Activated CD4-positive, alpha-beta T cell treated with anti-CD3 and anti-CD28 coated beads for 36 hours (primary cell): ENCODE measurements at regions not wholly inside any gene's neighbourhood (a gene's known extent, or its start where the extent isn't known, plus 50 kb on each side); places are given as distances from the start of the nearest gene placed in this dataset.
"Not testable (repeated sequence)": the region's sequence is repeated elsewhere in the genome, so short reads cannot be mapped to it uniquely, and the experiment has no call there.

Source experiments
- ATAC-seq: fragments of 200-7000 bp; cut with Tn5 transposase; one replicate; pipeline ENCODE4 v1.10.0; 2021; ENCODE audit warnings: mild to moderate bottlenecking, moderate library complexity
- CTCF ChIA-PET: fragments of 350-600 bp; sonication (Branson Sonifier 250); formaldehyde crosslinking; loops from one replicate; lab custom pipeline; 2021; ENCODE audit warnings: antibody characterized with exemption; lab: Charles Lee
- POLR2A ChIA-PET: fragments of 350-600 bp; sonication (Branson Sonifier 250); formaldehyde crosslinking; loops from one replicate; lab custom pipeline; 2021; ENCODE audit warnings: antibody characterized with exemption, inconsistent platforms; lab: Charles Lee
- DNase-seq: peaks from one replicate; pipeline ENCODE4 v3.0.0-alpha.2; 2020
- H3K27ac Mint-ChIP-seq: one replicate; pipeline ENCODE4 v1.8.0; 2021; ENCODE audit warnings: mixed read lengths
- H3K27me3 Mint-ChIP-seq: one replicate; pipeline ENCODE4 v1.8.0; 2021; ENCODE audit warnings: mixed read lengths
- H3K36me3 Mint-ChIP-seq: one replicate; pipeline ENCODE4 v1.8.0; 2021; ENCODE audit warnings: low read depth, mixed read lengths
- H3K4me1 Mint-ChIP-seq: one replicate; pipeline ENCODE4 v1.8.0; 2021; ENCODE audit warnings: mixed read lengths
- H3K4me3 Mint-ChIP-seq: one replicate; pipeline ENCODE4 v1.8.0; 2021; ENCODE audit warnings: mild to moderate bottlenecking, moderate library complexity, mixed read lengths
- H3K9me3 Mint-ChIP-seq: one replicate; pipeline ENCODE4 v1.8.0; 2021; ENCODE audit warnings: low read depth, mixed read lengths
- intact Hi-C, 2 experiments: fragments of 100-400 bp; cut with DNase I in 1 of 2; cut with micrococcal nuclease in 1 of 2; formaldehyde crosslinking; loops; one replicate each; pipeline versions ENCODE4 v1.14.2 to v1.15.1; 2022 to 2024; cut with DNase I, micrococcal nuclease

DNA sequence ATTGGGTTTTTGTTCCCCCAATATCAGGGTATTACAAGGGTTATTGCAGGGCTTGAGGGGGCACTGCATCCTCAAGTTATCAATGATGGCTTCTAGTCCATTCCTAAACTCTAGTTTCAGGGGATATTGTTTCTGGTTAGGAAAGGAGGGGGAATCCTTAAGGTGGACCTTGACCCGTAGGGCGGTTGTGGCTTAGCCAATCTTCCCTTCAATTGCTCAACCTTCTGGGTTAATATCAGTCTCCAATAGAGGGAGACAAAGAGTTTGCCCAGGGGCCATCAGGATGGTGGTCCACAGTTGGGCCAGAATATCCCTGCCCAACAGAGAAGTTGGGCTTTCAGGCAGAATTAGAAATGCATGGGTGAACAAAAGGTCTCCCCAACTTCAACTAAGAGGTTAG is 214.9 kb downstream of the BCHE start:
- no peak overlapping the region for H3K4me3 Mint-ChIP-seq
- peaks cover 11% of the 10 kb centered on the region for H3K9me3 Mint-ChIP-seq
- intact Hi-C loops: no loop called here
- no peaks in the 10 kb centered on the region for H3K36me3 Mint-ChIP-seq
- no peak overlapping the region for H3K27ac Mint-ChIP-seq
- H3K27me3 Mint-ChIP-seq: no peaks in the 10 kb centered on the region
- ChIA-PET POLR2A (no interaction called here), CTCF (no interaction called here)
- no peaks in the 10 kb centered on the region for H3K4me1 Mint-ChIP-seq
- ATAC-seq (no peak), DNase-seq (no peak)

DNA sequence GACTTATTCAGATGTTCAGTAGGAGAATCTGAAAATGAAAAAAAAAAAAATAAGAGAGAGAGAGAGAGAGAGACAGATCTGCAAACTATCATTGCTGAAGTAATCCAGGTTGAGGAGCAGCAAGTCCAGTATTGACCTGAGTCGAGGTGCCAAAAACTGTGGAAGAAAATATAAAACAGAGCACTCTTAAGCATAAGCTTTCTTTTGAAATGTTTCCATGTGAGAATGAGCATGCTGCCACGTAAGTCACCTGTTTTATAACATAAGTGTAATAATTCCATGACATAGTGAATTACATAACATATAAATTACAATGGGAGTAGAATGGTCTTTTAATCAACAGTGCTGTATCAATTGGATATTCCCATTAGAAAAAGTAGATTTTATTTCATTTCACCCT is 218.2 kb downstream of the BCHE start:
- ATAC-seq (no peak), DNase-seq (no peak)
- Mint-ChIP-seq H3K27me3 (no peaks in the 10 kb centered on the region), H3K27ac (no peak overlapping the region), H3K4me1 (no peaks in the 10 kb centered on the region), H3K4me3 (no peak overlapping the region), H3K36me3 (no peaks in the 10 kb centered on the region), H3K9me3 (peaks cover 7% of the 10 kb centered on the region)
- intact Hi-C loops: no loop called here
- ChIA-PET POLR2A (no interaction called here), CTCF (no interaction called here)

DNA sequence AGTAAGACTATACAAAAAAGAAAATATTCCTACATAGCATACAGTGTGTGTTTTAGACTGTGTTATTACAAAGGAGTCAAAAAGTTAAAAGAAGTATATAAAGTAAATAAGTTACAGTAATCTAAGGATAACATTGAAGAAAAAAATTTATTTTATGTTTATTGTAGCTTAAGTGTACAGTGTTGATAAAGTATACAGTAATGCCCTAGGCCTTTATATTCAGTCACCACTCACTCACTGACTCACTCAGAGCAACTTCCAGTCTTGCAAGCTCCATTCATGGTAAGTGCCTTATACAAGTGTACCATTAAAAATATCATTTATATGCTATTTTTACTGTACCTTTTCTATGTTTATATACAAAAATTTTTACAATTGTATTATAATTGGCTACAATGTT is 220.1 kb downstream of the BCHE start:
- no peak for ATAC-seq
- no peaks in the 10 kb centered on the region for H3K27me3 Mint-ChIP-seq
- no peaks in the 10 kb centered on the region for H3K36me3 Mint-ChIP-seq
- DNase-seq: no peak
- POLR2A ChIA-PET: no interaction called here
- intact Hi-C loops: no loop called here
- H3K4me1 Mint-ChIP-seq: no peaks in the 10 kb centered on the region
- CTCF ChIA-PET: no interaction called here
- no peak overlapping the region for H3K27ac Mint-ChIP-seq
- H3K4me3 Mint-ChIP-seq: no peak overlapping the region
- H3K9me3 Mint-ChIP-seq: peaks cover 3% of the 10 kb centered on the region

DNA sequence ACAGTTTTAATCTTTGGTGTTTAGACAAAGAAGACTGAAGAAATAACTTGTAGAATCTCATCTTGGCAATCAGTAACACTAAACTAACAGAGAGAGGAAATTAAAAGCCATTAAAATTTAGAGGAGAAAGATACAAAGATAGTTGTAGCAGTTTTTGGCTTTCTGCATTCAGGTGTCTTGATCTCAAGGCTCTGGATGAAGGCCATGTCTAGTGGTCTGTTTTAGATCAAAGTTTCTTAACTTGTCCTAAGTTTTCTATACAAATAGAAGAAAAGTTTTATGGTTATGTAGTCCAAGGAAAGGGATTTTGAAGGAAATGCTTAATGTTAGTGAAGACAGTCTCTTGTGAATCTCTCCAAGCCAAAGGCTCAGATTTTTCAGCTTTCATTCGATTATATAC is 222.9 kb downstream of the BCHE start:
- intact Hi-C loops: no loop called here
- Mint-ChIP-seq H3K36me3 (no peaks in the 10 kb centered on the region), H3K27ac (no peak overlapping the region), H3K27me3 (no peaks in the 10 kb centered on the region), H3K9me3 (peaks cover 1% of the 10 kb centered on the region), H3K4me1 (no peaks in the 10 kb centered on the region), H3K4me3 (no peak overlapping the region)
- ATAC-seq: no peak
- POLR2A ChIA-PET: no interaction called here
- CTCF ChIA-PET: no interaction called here
- no peak for DNase-seq

DNA sequence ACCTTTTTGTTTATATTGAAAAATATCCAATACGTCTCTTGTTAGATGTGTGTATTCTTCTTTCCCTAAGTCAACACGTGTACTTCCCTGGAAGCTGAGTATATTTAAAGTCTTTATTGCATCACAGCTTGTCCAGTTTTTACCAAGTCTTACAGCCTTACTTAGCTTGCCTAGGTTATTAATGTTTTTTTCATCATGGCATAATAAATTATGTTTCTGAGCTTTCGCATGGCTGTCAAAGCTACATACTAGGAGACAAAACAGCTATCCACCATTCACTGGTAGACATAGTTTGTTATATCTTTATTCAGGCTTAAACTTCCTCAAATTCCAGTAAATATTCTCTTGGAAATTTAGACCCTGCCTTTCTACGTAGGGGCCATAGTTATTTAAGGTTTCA is 224.2 kb downstream of the BCHE start:
- ATAC-seq (no peak), DNase-seq (no peak)
- Mint-ChIP-seq H3K4me3 (no peak overlapping the region), H3K27me3 (no peaks in the 10 kb centered on the region), H3K4me1 (no peaks in the 10 kb centered on the region), H3K9me3 (peaks cover 1% of the 10 kb centered on the region), H3K36me3 (no peaks in the 10 kb centered on the region), H3K27ac (no peak overlapping the region)
- ChIA-PET CTCF (interaction anchor here (0.7 to 1.2 kb wide), 3 partner anchors 11 to 20 kb away, joined by 3 to 4 read pairs (median 3); no protein-coding TSS in a partner anchor), POLR2A (no interaction called here)
- intact Hi-C loops: no loop called here

DNA sequence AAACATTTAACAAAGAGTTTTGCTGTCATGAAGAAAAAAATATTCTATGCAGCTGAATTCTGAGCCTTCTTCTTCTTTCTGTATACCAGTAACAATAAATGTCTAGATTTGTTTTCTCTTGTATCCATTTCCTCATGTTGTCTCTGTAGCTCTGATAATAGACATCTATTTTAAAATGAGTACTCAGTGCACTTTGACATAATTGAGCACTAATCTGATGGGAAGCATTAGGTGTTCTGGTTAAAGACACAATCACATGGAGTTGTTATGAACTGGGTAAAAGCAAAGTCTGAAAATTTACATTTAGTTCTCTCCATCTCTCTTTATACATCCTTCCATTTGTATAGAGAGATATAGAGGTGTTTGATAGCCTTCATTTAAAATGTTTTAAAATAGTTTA is 230.0 kb downstream of the BCHE start:
- ATAC-seq: no peak
- POLR2A ChIA-PET: no interaction called here
- intact Hi-C loops: no loop called here
- no peaks in the 10 kb centered on the region for H3K4me1 Mint-ChIP-seq
- H3K27ac Mint-ChIP-seq: no peak overlapping the region
- CTCF ChIA-PET: no interaction called here
- H3K27me3 Mint-ChIP-seq: no peaks in the 10 kb centered on the region
- H3K36me3 Mint-ChIP-seq: no peaks in the 10 kb centered on the region
- DNase-seq: no peak
- peaks cover 1% of the 10 kb centered on the region for H3K9me3 Mint-ChIP-seq
- no peak overlapping the region for H3K4me3 Mint-ChIP-seq

- no peaks in the 10 kb centered on the region for H3K36me3 Mint-ChIP-seq
- no peaks in the 10 kb centered on the region for H3K27me3 Mint-ChIP-seq
- H3K4me1 Mint-ChIP-seq: no peaks in the 10 kb centered on the region
- intact Hi-C loops: no loop called here
- ATAC-seq: no peak
- ChIA-PET POLR2A (no interaction called here), CTCF (no interaction called here)
- no peak overlapping the region for H3K4me3 Mint-ChIP-seq
- peaks cover 1% of the 10 kb centered on the region for H3K9me3 Mint-ChIP-seq
- H3K27ac Mint-ChIP-seq: no peak overlapping the region
- no peak for DNase-seq
Measured at GRCh38 chr3:165603196-165603595, 234.0 kb downstream of the BCHE start.

DNA sequence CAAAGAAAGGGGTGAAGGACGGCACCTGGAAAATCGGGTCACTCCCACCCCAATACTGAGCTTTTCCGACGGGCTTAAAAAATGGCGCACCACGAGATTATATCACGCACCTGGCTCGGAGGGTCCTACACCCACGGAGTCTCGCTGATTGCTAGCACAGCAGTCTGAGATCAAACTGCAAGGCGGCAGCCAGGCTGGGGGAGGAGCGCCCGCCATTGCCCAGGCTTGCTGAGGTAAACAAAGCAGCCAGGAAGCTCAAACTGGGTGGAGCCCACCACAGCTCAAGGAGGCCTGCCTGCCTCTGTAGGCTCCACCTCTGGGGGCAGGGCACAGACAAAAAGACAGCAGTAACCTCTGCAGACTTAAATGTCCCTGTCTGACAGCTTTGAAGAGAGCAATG is 264.7 kb downstream of the BCHE start:
- H3K4me3 Mint-ChIP-seq, H3K27ac Mint-ChIP-seq, CTCF ChIA-PET, intact Hi-C loops, H3K4me1 Mint-ChIP-seq, DNase-seq, POLR2A ChIA-PET, H3K27me3 Mint-ChIP-seq, H3K36me3 Mint-ChIP-seq, ATAC-seq: not testable (repeated sequence)
- H3K9me3 Mint-ChIP-seq: peaks cover 10% of the 10 kb centered on the region

GRCh38 chr3:165568907-165569462 is 268.2 kb downstream of the BCHE start:
- POLR2A ChIA-PET: no interaction called here

GRCh38 chr3:165555785-165556184 is 281.4 kb downstream of the BCHE start:
- ATAC-seq (no peak), DNase-seq (no peak)
- intact Hi-C loops: no loop called here
- H3K4me1 Mint-ChIP-seq: no peaks in the 10 kb centered on the region
- H3K36me3 Mint-ChIP-seq: no peaks in the 10 kb centered on the region
- peaks cover 10% of the 10 kb centered on the region for H3K9me3 Mint-ChIP-seq
- H3K4me3 Mint-ChIP-seq: no peak overlapping the region
- ChIA-PET POLR2A (no interaction called here), CTCF (no interaction called here)
- H3K27me3 Mint-ChIP-seq: no peaks in the 10 kb centered on the region
- H3K27ac Mint-ChIP-seq: no peak overlapping the region

More at GRCh38 chr3:165568907-165569462, 268.2 kb downstream of the BCHE start:
- H3K4me1 Mint-ChIP-seq: no peaks in the 10 kb centered on the region
- no peak overlapping the region for H3K4me3 Mint-ChIP-seq
- DNase-seq (no peak), ATAC-seq (no peak)
- no peak overlapping the region for H3K27ac Mint-ChIP-seq
- H3K27me3 Mint-ChIP-seq: no peaks in the 10 kb centered on the region
- H3K36me3 Mint-ChIP-seq: no peaks in the 10 kb centered on the region
- intact Hi-C loops: no loop called here
- peaks cover 10% of the 10 kb centered on the region for H3K9me3 Mint-ChIP-seq
- CTCF ChIA-PET: no interaction called here

DNA sequence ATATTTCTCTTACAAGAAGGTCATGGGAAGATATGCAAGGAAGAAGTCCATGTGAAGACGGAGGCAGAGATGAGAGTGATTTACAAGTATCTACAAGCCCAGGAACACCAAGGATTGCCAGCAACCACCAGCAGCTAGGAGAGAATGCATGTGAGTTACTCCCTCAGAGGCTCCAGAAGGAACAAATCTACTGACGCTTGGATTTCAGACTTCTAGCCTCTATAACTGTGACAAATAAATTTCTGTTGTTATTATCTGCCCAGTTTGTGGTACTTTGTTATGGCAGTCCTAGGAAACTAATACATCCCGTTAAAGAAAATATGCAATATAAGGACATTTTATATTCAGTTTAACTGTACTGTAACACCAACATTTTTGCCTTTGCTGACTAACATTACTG is 283.9 kb downstream of the BCHE start:
- ATAC-seq: no peak
- Mint-ChIP-seq H3K27ac (no peak overlapping the region), H3K9me3 (peaks cover 10% of the 10 kb centered on the region), H3K36me3 (no peaks in the 10 kb centered on the region), H3K27me3 (no peaks in the 10 kb centered on the region), H3K4me1 (no peaks in the 10 kb centered on the region), H3K4me3 (no peak overlapping the region)
- ChIA-PET POLR2A (no interaction called here), CTCF (no interaction called here)
- no peak for DNase-seq
- intact Hi-C loops: no loop called here

DNA sequence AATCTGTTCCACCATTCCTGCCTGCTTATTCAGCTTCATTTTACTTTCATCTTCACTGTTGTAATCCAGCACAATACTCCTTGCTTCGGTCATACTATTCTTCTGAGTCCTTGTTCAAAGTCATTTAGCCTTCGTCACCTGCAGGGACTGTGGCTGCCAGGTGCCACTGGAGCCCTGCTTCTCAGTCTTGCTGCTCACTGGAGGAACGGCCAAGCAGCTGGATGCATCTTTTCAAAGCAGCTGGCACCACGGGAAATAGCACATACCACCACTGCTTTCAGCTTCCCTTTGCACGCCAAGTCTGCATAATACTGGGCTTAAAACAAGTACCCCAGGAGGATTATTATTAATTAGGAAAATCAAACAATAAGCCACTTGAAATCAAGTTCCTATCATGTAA is 287.6 kb downstream of the BCHE start:
- Mint-ChIP-seq H3K27me3 (no peaks in the 10 kb centered on the region), H3K36me3 (no peaks in the 10 kb centered on the region), H3K4me1 (no peaks in the 10 kb centered on the region), H3K4me3 (no peak overlapping the region), H3K9me3 (peaks cover 9% of the 10 kb centered on the region), H3K27ac (no peak overlapping the region)
- ChIA-PET CTCF (interaction anchor here (0.6 to 1.6 kb wide), 4 partner anchors 11 to 536 kb away, joined by 3 to 5 read pairs (median 4); no protein-coding TSS in a partner anchor), POLR2A (no interaction called here)
- ATAC-seq (no peak), DNase-seq (no peak)
- intact Hi-C loops: no loop called here
